ENCODE measurements at regions not wholly inside any gene's neighbourhood (a gene's known extent, or its start where the extent isn't known, plus 50 kb on each side); places are given as distances from the start of the nearest gene placed in this dataset.
"Not testable (repeated sequence)": the region's sequence is repeated elsewhere in the genome, so short reads cannot be mapped to it uniquely, and the experiment has no call there.

DNA sequence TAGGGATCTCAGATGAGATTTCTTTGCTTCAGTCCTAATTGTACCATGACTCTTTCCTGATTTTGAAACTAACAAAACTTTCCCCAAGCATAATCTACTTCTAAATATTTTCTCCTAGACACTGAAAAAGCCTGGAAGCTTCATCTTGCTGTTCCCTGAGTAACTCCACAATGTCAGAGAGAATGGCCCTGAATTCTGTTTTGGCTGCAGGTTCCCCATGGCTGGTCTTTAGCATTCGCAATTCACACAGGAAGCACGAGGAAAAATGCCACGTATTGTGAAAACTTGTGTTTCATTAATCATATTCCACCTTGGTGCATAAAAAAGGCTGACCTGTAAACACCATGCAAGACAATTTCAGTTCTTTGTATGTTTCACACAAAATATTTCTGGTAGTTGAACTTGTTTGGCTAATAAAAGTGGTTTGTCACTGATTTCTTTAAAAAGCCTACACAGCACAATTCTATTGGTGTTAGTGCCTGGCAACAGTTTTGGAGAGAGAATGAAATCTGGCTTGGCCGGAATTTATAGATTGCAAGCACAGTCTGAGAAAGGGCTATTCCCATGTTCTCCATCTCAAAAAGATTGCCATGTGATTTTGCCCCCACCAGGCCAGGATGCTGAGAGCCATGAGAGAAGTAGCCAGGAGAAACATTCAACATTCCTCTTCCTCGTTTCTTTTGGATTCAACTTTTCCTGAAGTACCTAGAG lies 367.1 kb downstream of the NDFIP2 start:
- no peak overlapping the region for H3K4me3 Mint-ChIP-seq
- DNase-seq: no peak
- no peaks in the 10 kb centered on the region for H3K4me1 Mint-ChIP-seq (ENCODE audit: low read depth)
- H3K9me3 Mint-ChIP-seq: no peaks in the 10 kb centered on the region
- H3K27me3 Mint-ChIP-seq (ENCODE audit: insufficient read depth): no peaks in the 10 kb centered on the region; the same call in 1 of the 2 replicates
- H3K36me3 Mint-ChIP-seq (ENCODE audit: low read depth): no peaks in the 10 kb centered on the region
- no peak overlapping the region for H3K27ac Mint-ChIP-seq
- TF ChIP-seq, protein P1, sequence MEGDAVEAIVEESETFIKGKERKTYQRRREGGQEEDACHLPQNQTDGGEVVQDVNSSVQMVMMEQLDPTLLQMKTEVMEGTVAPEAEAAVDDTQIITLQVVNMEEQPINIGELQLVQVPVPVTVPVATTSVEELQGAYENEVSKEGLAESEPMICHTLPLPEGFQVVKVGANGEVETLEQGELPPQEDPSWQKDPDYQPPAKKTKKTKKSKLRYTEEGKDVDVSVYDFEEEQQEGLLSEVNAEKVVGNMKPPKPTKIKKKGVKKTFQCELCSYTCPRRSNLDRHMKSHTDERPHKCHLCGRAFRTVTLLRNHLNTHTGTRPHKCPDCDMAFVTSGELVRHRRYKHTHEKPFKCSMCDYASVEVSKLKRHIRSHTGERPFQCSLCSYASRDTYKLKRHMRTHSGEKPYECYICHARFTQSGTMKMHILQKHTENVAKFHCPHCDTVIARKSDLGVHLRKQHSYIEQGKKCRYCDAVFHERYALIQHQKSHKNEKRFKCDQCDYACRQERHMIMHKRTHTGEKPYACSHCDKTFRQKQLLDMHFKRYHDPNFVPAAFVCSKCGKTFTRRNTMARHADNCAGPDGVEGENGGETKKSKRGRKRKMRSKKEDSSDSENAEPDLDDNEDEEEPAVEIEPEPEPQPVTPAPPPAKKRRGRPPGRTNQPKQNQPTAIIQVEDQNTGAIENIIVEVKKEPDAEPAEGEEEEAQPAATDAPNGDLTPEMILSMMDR (IDR thresholded peaks at IDR 0.05): no peak

DNA sequence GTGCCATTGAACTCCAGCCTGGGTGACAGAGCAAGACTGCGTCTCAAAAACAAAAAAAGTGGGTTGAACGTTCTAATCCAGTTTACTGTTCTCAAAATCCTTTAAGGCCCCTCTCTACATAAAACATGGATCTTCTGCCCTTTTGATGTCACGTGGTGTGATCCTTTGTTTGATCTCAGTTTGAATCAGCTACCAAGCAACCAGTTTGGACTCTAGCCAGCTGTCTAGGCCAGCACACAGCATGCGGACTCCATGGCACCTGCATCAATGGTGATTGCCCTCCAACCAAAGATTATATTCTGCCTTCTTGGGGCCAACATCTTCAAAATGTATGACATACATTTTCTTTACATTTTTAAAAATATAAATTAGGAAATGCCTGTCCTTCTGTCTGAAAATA lies 365.4 kb downstream of the NDFIP2 start:
- Mint-ChIP-seq H3K36me3 (ENCODE audit: low read depth) (no peaks in the 10 kb centered on the region), H3K27me3 (ENCODE audit: insufficient read depth) (no peaks in the 10 kb centered on the region; the same call in 1 of the 2 replicates), H3K4me3 (no peak overlapping the region), H3K27ac (no peak overlapping the region), H3K4me1 (ENCODE audit: low read depth) (no peaks in the 10 kb centered on the region), H3K9me3 (no peaks in the 10 kb centered on the region)
- no peak for DNase-seq
- TF ChIP-seq, protein P1 (IDR thresholded peaks at IDR 0.05): no peak

DNA sequence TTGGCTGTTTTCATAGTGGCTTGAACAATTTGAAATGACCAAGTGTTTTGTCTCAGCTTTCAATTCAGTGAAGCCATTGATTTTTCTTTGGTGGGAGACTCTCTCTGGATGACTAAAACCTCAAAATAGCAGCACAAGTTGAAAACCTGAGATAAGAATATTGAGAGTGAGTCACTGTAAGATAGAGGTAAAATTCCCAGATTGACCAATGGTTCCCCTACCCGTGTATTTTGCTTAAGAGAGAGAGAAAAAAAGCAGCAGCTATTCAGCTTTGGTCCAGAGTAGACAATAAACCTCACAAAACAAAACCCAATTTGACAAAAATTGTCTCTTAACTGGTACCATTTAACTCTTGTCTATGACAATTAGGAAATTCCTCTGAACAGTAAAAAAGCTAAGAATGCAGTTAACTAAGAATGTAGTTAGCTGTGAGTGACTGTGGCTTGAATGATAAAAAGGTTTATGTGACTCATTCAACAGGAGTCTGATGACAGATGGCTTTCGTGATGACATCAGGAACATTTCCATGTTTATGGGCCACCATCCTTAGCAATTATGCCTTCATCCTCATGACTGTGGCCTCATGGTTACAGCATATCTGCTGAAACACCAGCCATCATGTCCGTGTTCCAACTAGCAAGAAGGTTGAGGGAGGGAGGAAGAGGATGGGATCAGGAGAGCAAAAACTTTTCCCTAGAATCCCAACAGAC lies 356.9 kb downstream of the NDFIP2 start:
- peak; percentile 74 for DNase-seq
- peaks cover 10% of the 10 kb centered on the region for H3K9me3 Mint-ChIP-seq
- peaks cover 34% of the 10 kb centered on the region for H3K4me1 Mint-ChIP-seq (ENCODE audit: low read depth)
- H3K27ac Mint-ChIP-seq: peak overlapping the region; percentile 79
- no peaks in the 10 kb centered on the region; the same call in 1 of the 2 replicates for H3K27me3 Mint-ChIP-seq (ENCODE audit: insufficient read depth)
- TF ChIP-seq, protein P1 (IDR thresholded peaks at IDR 0.05): no peak
- H3K4me3 Mint-ChIP-seq: peak overlapping the region; percentile 60
- H3K36me3 Mint-ChIP-seq (ENCODE audit: low read depth): peaks cover 13% of the 10 kb centered on the region

DNA sequence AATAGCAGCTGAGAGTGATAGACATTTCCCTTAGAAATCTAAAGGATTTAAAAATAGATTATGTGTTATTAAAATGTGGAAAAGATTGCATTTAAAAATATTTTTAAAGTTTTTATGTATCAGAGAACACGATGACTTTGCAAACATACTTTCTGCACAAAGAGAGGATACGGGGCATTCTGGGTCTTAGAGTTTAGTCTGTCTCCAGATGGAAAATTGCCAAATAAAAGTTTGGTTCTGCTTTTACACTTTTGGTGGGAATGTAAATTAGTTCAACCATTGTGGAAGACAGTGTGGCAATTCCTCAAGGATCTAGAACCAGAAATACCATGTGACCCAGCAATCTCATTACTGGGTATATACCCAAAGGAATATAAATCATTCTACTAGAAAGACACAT lies 355.2 kb downstream of the NDFIP2 start:
- Mint-ChIP-seq H3K36me3 (ENCODE audit: low read depth) (peaks cover 13% of the 10 kb centered on the region), H3K4me1 (ENCODE audit: low read depth) (peaks cover 34% of the 10 kb centered on the region)
- H3K27me3 Mint-ChIP-seq (ENCODE audit: insufficient read depth); H3K9me3 Mint-ChIP-seq; DNase-seq; H3K4me3 Mint-ChIP-seq; H3K27ac Mint-ChIP-seq: not testable (repeated sequence)

DNA sequence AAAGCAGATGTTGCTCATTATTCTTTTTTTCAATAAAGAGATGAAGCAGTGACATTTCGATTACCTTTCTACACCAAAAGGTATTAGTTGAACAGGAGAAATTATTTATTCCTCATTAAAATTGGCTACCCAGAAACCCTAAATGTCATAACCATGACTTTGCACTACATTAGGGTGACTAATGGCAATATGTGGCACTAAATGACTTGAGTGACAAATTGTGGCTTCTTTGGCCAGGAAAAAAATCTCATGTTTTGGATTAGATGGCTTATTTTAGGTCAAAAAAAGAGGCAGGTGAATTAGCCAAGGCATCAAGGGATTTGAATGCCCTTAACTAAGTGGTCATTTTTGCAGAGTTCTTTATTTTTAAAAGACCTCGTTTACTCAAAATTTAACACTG lies 353.9 kb downstream of the NDFIP2 start:
- H3K9me3 Mint-ChIP-seq: peaks cover 10% of the 10 kb centered on the region
- TF ChIP-seq, protein P1 (IDR thresholded peaks at IDR 0.05): no peak
- H3K4me1 Mint-ChIP-seq (ENCODE audit: low read depth): peaks cover 34% of the 10 kb centered on the region
- no peak overlapping the region for H3K4me3 Mint-ChIP-seq
- H3K27ac Mint-ChIP-seq: no peak overlapping the region
- peaks cover 13% of the 10 kb centered on the region for H3K36me3 Mint-ChIP-seq (ENCODE audit: low read depth)
- no peaks in the 10 kb centered on the region; the same call in 1 of the 2 replicates for H3K27me3 Mint-ChIP-seq (ENCODE audit: insufficient read depth)
- DNase-seq: no peak

DNA sequence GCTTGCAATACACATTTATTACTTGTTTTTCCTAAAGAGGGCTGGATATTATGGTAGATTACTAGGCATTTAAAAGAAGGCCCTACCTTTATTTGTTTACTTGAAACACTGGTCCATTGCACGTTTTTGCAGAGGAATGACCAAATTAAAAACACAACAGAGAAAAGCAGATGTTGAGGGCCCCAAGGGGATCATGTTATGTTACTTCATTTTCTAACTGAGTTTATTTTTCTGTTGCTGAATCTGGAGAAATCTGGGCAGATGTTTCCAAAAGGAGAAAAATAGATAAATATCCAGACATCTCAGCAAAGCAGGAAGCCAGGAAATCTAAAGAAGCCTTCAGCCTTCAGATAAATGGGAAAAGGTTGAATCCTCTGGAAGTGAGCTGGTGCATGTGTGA lies 353.0 kb downstream of the NDFIP2 start:
- Mint-ChIP-seq H3K27ac (no peak overlapping the region), H3K36me3 (ENCODE audit: low read depth) (peaks cover 7% of the 10 kb centered on the region), H3K4me1 (ENCODE audit: low read depth) (peaks cover 34% of the 10 kb centered on the region), H3K4me3 (no peak overlapping the region), H3K9me3 (peaks cover 4% of the 10 kb centered on the region), H3K27me3 (ENCODE audit: insufficient read depth) (peaks cover 2% of the 10 kb centered on the region; the same call in 1 of the 2 replicates)
- no peak for DNase-seq
- TF ChIP-seq, protein P1 (IDR thresholded peaks at IDR 0.05): no peak

Data from HFFc6 (cell line).